ENCODE measurements at regions not wholly inside any gene's neighbourhood (a gene's known extent, or its start where the extent isn't known, plus 50 kb on each side); places are given as distances from the start of the nearest gene placed in this dataset.

- Histone ChIP-seq H3K4me3 (no peak overlapping the region), H3K36me3 (no peaks in the 10 kb centered on the region), H3K9me3 (no peaks in the 10 kb centered on the region), H3K4me1 (no peaks in the 10 kb centered on the region), H3K27me3 (replicated peaks in 1 of 7) (no peaks in the 10 kb centered on the region), H3K27ac (no peak overlapping the region)
- TF ChIP-seq CTCF (IDR thresholded peaks at IDR 0.05 in 8 of 11, conservative IDR thresholded peaks at IDR 0.05 in 3 of 11) (no peak), POLR2A (IDR thresholded peaks at IDR 0.05) (no peak), POLR2AphosphoS5 (IDR thresholded peaks at IDR 0.05) (no peak)
- intact Hi-C loops (cut with DNase I; ENCODE audit: low total_unique reads) = no loop called here
- DNase-seq = no peak
- WGBS, 5 donors = 47 to 57% (median 53%) methylated on average over 2 of the region's 2 CpGs
Measured at GRCh38 chr13:74306496-74306895, 172.3 kb upstream of the KLF12 start.

GRCh38 chr13:74305876-74306275 is 171.7 kb upstream of the KLF12 start:
- no peak overlapping the region for H3K27ac ChIP-seq
- WGBS, 5 donors = 50 to 77% (median 62%) methylated on average over 3 of the region's 3 CpGs

GRCh38 chr13:74301258-74301935 is 167.2 kb upstream of the KLF12 start:
- WGBS, 5 donors = 74 to 82% (median 81%) methylated on average over 9 of the region's 9 CpGs
- Histone ChIP-seq H3K9me3 (no peaks in the 10 kb centered on the region), H3K27me3 (replicated peaks in 1 of 7) (no peaks in the 10 kb centered on the region), H3K4me1 (peaks cover 0 to 14% (median 0%) of the 10 kb centered on the region in 6 donors), H3K27ac (no peak overlapping the region), H3K4me3 (no peak overlapping the region), H3K36me3 (no peaks in the 10 kb centered on the region)
- DNase-seq = no peak
- intact Hi-C loops (cut with DNase I; ENCODE audit: low total_unique reads) = no loop called here
- no peak for TF ChIP-seq POLR2AphosphoS5 (IDR thresholded peaks at IDR 0.05)
- TF ChIP-seq POLR2A (IDR thresholded peaks at IDR 0.05) = no peak
- TF ChIP-seq CTCF (IDR thresholded peaks at IDR 0.05 in 8 of 11, conservative IDR thresholded peaks at IDR 0.05 in 3 of 11) = no peak

More at GRCh38 chr13:74305876-74306275, 171.7 kb upstream of the KLF12 start:
- Histone ChIP-seq H3K9me3 (no peaks in the 10 kb centered on the region), H3K27me3 (replicated peaks in 1 of 7) (no peaks in the 10 kb centered on the region), H3K4me3 (no peak overlapping the region), H3K4me1 (no peaks in the 10 kb centered on the region), H3K36me3 (no peaks in the 10 kb centered on the region)
- DNase-seq = no peak
- intact Hi-C loops (cut with DNase I; ENCODE audit: low total_unique reads) = no loop called here
- no peak for TF ChIP-seq POLR2AphosphoS5 (IDR thresholded peaks at IDR 0.05)
- no peak for TF ChIP-seq CTCF (IDR thresholded peaks at IDR 0.05 in 8 of 11, conservative IDR thresholded peaks at IDR 0.05 in 3 of 11)
- TF ChIP-seq POLR2A (IDR thresholded peaks at IDR 0.05) = no peak

- Histone ChIP-seq H3K9me3 (no peaks in the 10 kb centered on the region), H3K4me3 (no peak overlapping the region), H3K36me3 (no peaks in the 10 kb centered on the region), H3K27ac (no peak overlapping the region), H3K27me3 (replicated peaks in 1 of 7) (no peaks in the 10 kb centered on the region), H3K4me1 (peaks cover 0 to 14% (median 0%) of the 10 kb centered on the region in 6 donors)
- no peak for TF ChIP-seq POLR2AphosphoS5 (IDR thresholded peaks at IDR 0.05)
- TF ChIP-seq POLR2A (IDR thresholded peaks at IDR 0.05) = no peak
- TF ChIP-seq CTCF (IDR thresholded peaks at IDR 0.05 in 8 of 11, conservative IDR thresholded peaks at IDR 0.05 in 3 of 11) = no peak
- DNase-seq = no peak
- intact Hi-C loops (cut with DNase I; ENCODE audit: low total_unique reads) = no loop called here
Measured at GRCh38 chr13:74300162-74300561, 166.0 kb upstream of the KLF12 start.

Data from spleen (tissue), 11 donors.